Neural crest cell (in vitro differentiated cells): ENCODE measurements at regions not wholly inside any gene's neighbourhood (a gene's known extent, or its start where the extent isn't known, plus 50 kb on each side); places are given as distances from the start of the nearest gene placed in this dataset.
"Not testable (repeated sequence)": the region's sequence is repeated elsewhere in the genome, so short reads cannot be mapped to it uniquely, and the experiment has no call there.

Experiments used
- DNase-seq: peaks from one replicate; pipeline ENCODE4 v3.0.0; 2021; ENCODE audit warnings: low read depth, mixed read lengths, low spot score
- H3K27ac Mint-ChIP-seq: one replicate; pipeline ENCODE4 v1.8.0; 2021; ENCODE audit warnings: mild to moderate bottlenecking, mixed read lengths; ENCODE audit not compliant: unreplicated experiment
- H3K27me3 Mint-ChIP-seq: 2 replicates; pipeline ENCODE4 v1.8.0; 2021; ENCODE audit warnings: low read depth, mild to moderate bottlenecking, mixed read lengths
- H3K36me3 Mint-ChIP-seq: 2 replicates; pipeline ENCODE4 v1.8.0; 2021; ENCODE audit warnings: low read depth, mild to moderate bottlenecking, mixed read lengths
- H3K4me1 Mint-ChIP-seq: 2 replicates; pipeline ENCODE4 v1.8.0; 2021; ENCODE audit warnings: mixed read lengths
- H3K4me3 Mint-ChIP-seq: one replicate; pipeline ENCODE4 v1.8.0; 2021; ENCODE audit warnings: mild to moderate bottlenecking, mixed read lengths
- H3K9me3 Mint-ChIP-seq: 2 replicates; pipeline ENCODE4 v1.8.0; 2021; ENCODE audit warnings: mixed read lengths
- TF ChIP-seq, protein P1 (sequence below): fragments of 200-600 bp; sonication (generic); conservative IDR thresholded peaks from 2 replicates; pipeline ENCODE4 v1.5.0; 2021; ENCODE audit warnings: antibody characterized with exemption, mild to moderate bottlenecking

GRCh38 chr14:105707099-105707498, 180.7 kb downstream of the TMEM121 start:
- not testable (repeated sequence) for H3K36me3 Mint-ChIP-seq, H3K27ac Mint-ChIP-seq, H3K9me3 Mint-ChIP-seq, DNase-seq, H3K27me3 Mint-ChIP-seq, H3K4me1 Mint-ChIP-seq, H3K4me3 Mint-ChIP-seq

DNA sequence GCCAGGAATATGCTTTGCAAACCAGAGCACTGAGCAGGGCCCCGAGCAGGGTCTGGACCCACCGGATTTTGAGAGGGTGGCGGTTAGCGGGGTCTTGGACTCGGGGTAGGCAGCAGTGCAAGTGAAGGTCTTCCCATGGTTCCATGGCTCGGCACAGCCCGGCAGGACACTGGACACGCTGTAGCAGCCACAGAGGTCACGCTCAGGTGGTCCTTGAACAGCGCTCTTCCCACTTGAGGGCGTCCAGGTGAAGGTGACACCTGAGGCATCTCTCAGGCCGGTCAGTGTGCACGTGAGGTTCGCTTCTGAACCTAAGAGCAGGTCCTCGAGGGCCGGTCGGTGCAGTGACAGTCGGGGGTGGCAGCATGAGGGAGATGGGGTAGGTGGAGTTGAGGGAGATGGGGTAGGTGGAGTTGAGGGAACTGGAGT, 181.4 kb downstream of the TMEM121 start:
- H3K36me3 Mint-ChIP-seq, H3K9me3 Mint-ChIP-seq, H3K27ac Mint-ChIP-seq, H3K4me1 Mint-ChIP-seq, H3K27me3 Mint-ChIP-seq, DNase-seq, H3K4me3 Mint-ChIP-seq: not testable (repeated sequence)

- not testable (repeated sequence) for DNase-seq, H3K9me3 Mint-ChIP-seq, H3K36me3 Mint-ChIP-seq, H3K27me3 Mint-ChIP-seq, H3K4me1 Mint-ChIP-seq, H3K27ac Mint-ChIP-seq, H3K4me3 Mint-ChIP-seq
Measured at GRCh38 chr14:105708251-105709134, 182.1 kb downstream of the TMEM121 start.

- no peak overlapping the region for H3K27ac Mint-ChIP-seq
- H3K27me3 Mint-ChIP-seq: no peaks in the 10 kb centered on the region
- peaks cover 7% of the 10 kb centered on the region for H3K9me3 Mint-ChIP-seq
- H3K4me3 Mint-ChIP-seq: no peak overlapping the region
- TF ChIP-seq, protein P1, sequence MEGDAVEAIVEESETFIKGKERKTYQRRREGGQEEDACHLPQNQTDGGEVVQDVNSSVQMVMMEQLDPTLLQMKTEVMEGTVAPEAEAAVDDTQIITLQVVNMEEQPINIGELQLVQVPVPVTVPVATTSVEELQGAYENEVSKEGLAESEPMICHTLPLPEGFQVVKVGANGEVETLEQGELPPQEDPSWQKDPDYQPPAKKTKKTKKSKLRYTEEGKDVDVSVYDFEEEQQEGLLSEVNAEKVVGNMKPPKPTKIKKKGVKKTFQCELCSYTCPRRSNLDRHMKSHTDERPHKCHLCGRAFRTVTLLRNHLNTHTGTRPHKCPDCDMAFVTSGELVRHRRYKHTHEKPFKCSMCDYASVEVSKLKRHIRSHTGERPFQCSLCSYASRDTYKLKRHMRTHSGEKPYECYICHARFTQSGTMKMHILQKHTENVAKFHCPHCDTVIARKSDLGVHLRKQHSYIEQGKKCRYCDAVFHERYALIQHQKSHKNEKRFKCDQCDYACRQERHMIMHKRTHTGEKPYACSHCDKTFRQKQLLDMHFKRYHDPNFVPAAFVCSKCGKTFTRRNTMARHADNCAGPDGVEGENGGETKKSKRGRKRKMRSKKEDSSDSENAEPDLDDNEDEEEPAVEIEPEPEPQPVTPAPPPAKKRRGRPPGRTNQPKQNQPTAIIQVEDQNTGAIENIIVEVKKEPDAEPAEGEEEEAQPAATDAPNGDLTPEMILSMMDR: no peak
- DNase-seq: no peak
- H3K4me1 Mint-ChIP-seq: no peaks in the 10 kb centered on the region
- peaks cover 8% of the 10 kb centered on the region for H3K36me3 Mint-ChIP-seq
Measured at GRCh38 chr14:105709281-105710118, 183.1 kb downstream of the TMEM121 start.

GRCh38 chr14:105710119-105711043, 184.0 kb downstream of the TMEM121 start:
- DNase-seq: no peak
- Mint-ChIP-seq H3K9me3 (peaks cover 3% of the 10 kb centered on the region), H3K27ac (no peak overlapping the region), H3K36me3 (peaks cover 3% of the 10 kb centered on the region), H3K4me3 (no peak overlapping the region), H3K27me3 (no peaks in the 10 kb centered on the region), H3K4me1 (no peaks in the 10 kb centered on the region)
- TF ChIP-seq, protein P1: no peak

- H3K4me1 Mint-ChIP-seq: no peaks in the 10 kb centered on the region
- DNase-seq: no peak
Measured at GRCh38 chr14:105711044-105711620, 184.7 kb downstream of the TMEM121 start.

More at GRCh38 chr14:105711044-105711620, 184.7 kb downstream of the TMEM121 start:
- TF ChIP-seq, protein P1: no peak
- no peak overlapping the region for H3K27ac Mint-ChIP-seq
- no peaks in the 10 kb centered on the region for H3K36me3 Mint-ChIP-seq
- no peak overlapping the region for H3K4me3 Mint-ChIP-seq
- no peaks in the 10 kb centered on the region for H3K27me3 Mint-ChIP-seq
- no peaks in the 10 kb centered on the region for H3K9me3 Mint-ChIP-seq
